ENCODE measurements at regions not wholly inside any gene's neighbourhood (a gene's known extent, or its start where the extent isn't known, plus 50 kb on each side); places are given as distances from the start of the nearest gene placed in this dataset.
"Not testable (repeated sequence)": the region's sequence is repeated elsewhere in the genome, so short reads cannot be mapped to it uniquely, and the experiment has no call there.

- POLR2A ChIA-PET; DNase-seq (ENCODE audit: extremely low spot score); CTCF ChIA-PET: not testable (repeated sequence)
Observed at GRCh38 chr2:131618320-131618719, 90.6 kb downstream of the CCDC74A start.

- DNase-seq (ENCODE audit: extremely low spot score); POLR2A ChIA-PET; CTCF ChIA-PET: not testable (repeated sequence)
Observed at GRCh38 chr2:131622874-131623273, 95.2 kb downstream of the CCDC74A start.

- CTCF ChIA-PET; DNase-seq (ENCODE audit: extremely low spot score); POLR2A ChIA-PET: not testable (repeated sequence)
Observed at GRCh38 chr2:131626011-131626410, 98.3 kb downstream of the CCDC74A start.

- POLR2A ChIA-PET: not testable (repeated sequence)
Observed at GRCh38 chr2:131626565-131626964, 98.9 kb downstream of the CCDC74A start.

GRCh38 chr2:131627777-131628176 is 100.1 kb downstream of the CCDC74A start:
- POLR2A ChIA-PET; DNase-seq (ENCODE audit: extremely low spot score): not testable (repeated sequence)
- CTCF ChIA-PET: interaction anchor here (0.7 to 1.7 kb wide), 2 partner anchors 16 to 18 kb away, joined by 3 read pairs; no protein-coding TSS in a partner anchor

More at GRCh38 chr2:131626565-131626964, 98.9 kb downstream of the CCDC74A start:
- CTCF ChIA-PET; DNase-seq (ENCODE audit: extremely low spot score): not testable (repeated sequence)

- CTCF ChIA-PET; DNase-seq (ENCODE audit: extremely low spot score); POLR2A ChIA-PET: not testable (repeated sequence)
Observed at GRCh38 chr2:131631648-131632047, 104.0 kb downstream of the CCDC74A start.

- not testable (repeated sequence) for DNase-seq (ENCODE audit: extremely low spot score)
- CTCF ChIA-PET: interaction anchor here (2.9 kb wide), 1 partner anchor 39 kb away, joined by 14 read pairs; no protein-coding TSS in a partner anchor
Observed at GRCh38 chr2:131633405-131633804, 105.7 kb downstream of the CCDC74A start.

GRCh38 chr2:131633827-131634695 is 106.4 kb downstream of the CCDC74A start:
- POLR2A ChIA-PET; DNase-seq (ENCODE audit: extremely low spot score): not testable (repeated sequence)
- CTCF ChIA-PET: interaction anchor here (2.9 kb wide), 1 partner anchor 39 kb away, joined by 14 read pairs; no protein-coding TSS in a partner anchor

More at GRCh38 chr2:131633405-131633804, 105.7 kb downstream of the CCDC74A start:
- POLR2A ChIA-PET: not testable (repeated sequence)

- DNase-seq (ENCODE audit: extremely low spot score): no peak
- ChIA-PET CTCF (interaction anchor here (2.9 kb wide), 1 partner anchor 37 kb away, joined by 14 read pairs; no protein-coding TSS in a partner anchor), POLR2A (no interaction called here)
- no peak for TF ChIP-seq CTCF (IDR thresholded peaks at IDR 0.05; ENCODE audit: control extremely low read depth, extremely low read depth, low read depth, missing control alignments)
Observed at GRCh38 chr2:131635611-131636010, 107.9 kb downstream of the CCDC74A start.

- CTCF ChIA-PET; DNase-seq (ENCODE audit: extremely low spot score); POLR2A ChIA-PET: not testable (repeated sequence)
Observed at GRCh38 chr2:131636704-131637308, 109.1 kb downstream of the CCDC74A start.

GRCh38 chr2:131639001-131639620 is 111.4 kb downstream of the CCDC74A start:
- DNase-seq (ENCODE audit: extremely low spot score); POLR2A ChIA-PET: not testable (repeated sequence)
- CTCF ChIA-PET: interaction anchor here (1.9 kb wide), 1 partner anchor 33 kb away, joined by 5 read pairs; no protein-coding TSS in a partner anchor

Measured in GM10248 (cell line).